K562 (cell line): ENCODE measurements at regions not wholly inside any gene's neighbourhood (a gene's known extent, or its start where the extent isn't known, plus 50 kb on each side); places are given as distances from the start of the nearest gene placed in this dataset.

Experiments used
- ATAC-seq: fragments of 200-7000 bp; cut with Tn5 transposase; 3 replicates; pipeline ENCODE4 v1.9.1; 2020; ENCODE audit warnings: moderate library complexity
- BruUV-seq: library from RNA; stranded (reverse); fragments of 400-500 nt; replicated peaks from 2 replicates; lab custom pipeline; 2021; lab: Mats Ljungman, UMichigan
- CTCF ChIA-PET: fragments of 300-600 bp; formaldehyde crosslinking; extraction: SDS; loops from one replicate; lab custom pipeline; 2021; ENCODE audit warnings: low intra/inter-chr PET ratio; lab: Yijun Ruan, JAX
- POLR2A ChIA-PET: fragments of 300-600, 350-650 bp; sonication (Branson Sonifier 250); formaldehyde crosslinking; extraction: SDS; loops from one replicate; lab custom pipeline; 2021; ENCODE audit warnings: antibody characterized with exemption, inconsistent platforms; lab: Yijun Ruan, JAX
- DNase-seq, 4 experiments: peaks; one replicate each; pipeline versions ENCODE4 v3.0.0 to v3.0.0-alpha.2; 2011 to 2018; ENCODE audit warnings: low spot score in 3 of 4, mixed read lengths in 3 of 4; ENCODE audit errors: extremely low read depth in 1 of 4
- FAIRE-seq: peaks from 2 replicates; lab custom pipeline; 2011; peaks lifted over from hg19 to GRCh38; lab: Jason Lieb, UNC
- H2AFZ ChIP-seq: 2 replicates; pipeline ENCODE4 v1.6.0; 2011; ENCODE audit warnings: low read depth, low read length, control low read depth, inconsistent platforms
- H3K27ac ChIP-seq: fragments of 200-600 bp; 3 replicates; pipeline ENCODE4 v1.8.0; 2011; ENCODE audit warnings: low read depth, mild to moderate bottlenecking, control low read depth, inconsistent platforms, low read length, moderate library complexity, mixed read lengths; ENCODE audit errors: extremely low read depth
- H3K27me3 ChIP-seq, 2 experiments: fragments of 300-600 bp in 1 of 2; 2 replicates in 1 of 2; 3 replicates in 1 of 2; pipeline versions ENCODE4 v1.6.0 to v1.8.0; 2011; ENCODE audit warnings: inconsistent platforms in 2 of 2, low read length in 2 of 2, mild to moderate bottlenecking in 1 of 2, mixed read lengths in 1 of 2, moderate library complexity in 1 of 2; ENCODE audit not compliant: control insufficient read depth in 2 of 2, insufficient read depth in 2 of 2
- H3K36me3 ChIP-seq: fragments of 300-600 bp; 3 replicates; pipeline ENCODE4 v1.8.0; 2011; ENCODE audit warnings: mild to moderate bottlenecking, low read length, inconsistent platforms; ENCODE audit not compliant: control insufficient read depth, insufficient read depth
- H3K4me1 ChIP-seq, 2 experiments: fragments of 200-600 bp in 1 of 2; replicated peaks in 1 of 2; 2 replicates in 1 of 2; 3 replicates in 1 of 2; pipeline versions ENCODE4 v1.5.1 to v1.8.0; 2011; ENCODE audit warnings: inconsistent platforms in 2 of 2, low read length in 2 of 2, mild to moderate bottlenecking in 1 of 2, mixed read lengths in 1 of 2, moderate library complexity in 1 of 2; ENCODE audit not compliant: control insufficient read depth in 2 of 2, insufficient read depth in 2 of 2
- H3K4me2 ChIP-seq: 2 replicates; pipeline ENCODE4 v1.6.1; 2011; ENCODE audit warnings: low read length, control low read depth, inconsistent platforms, mixed read lengths; ENCODE audit not compliant: insufficient read depth
- H3K4me3 ChIP-seq: fragments of 200-600 bp; sonication (generic), shearing (Covaris generic); 2 replicates; pipeline ENCODE4 v1.5.1; 2016; ENCODE audit warnings: control low read depth, inconsistent platforms
- H3K79me2 ChIP-seq: fragments of 200-600 bp; 3 replicates; pipeline ENCODE4 v1.8.0; 2011; ENCODE audit warnings: low read length, inconsistent platforms; ENCODE audit not compliant: control insufficient read depth, insufficient read depth
- H3K9ac ChIP-seq, 2 experiments: 2 replicates each; pipeline versions ENCODE4 v1.6.0 to v1.6.1; 2011; ENCODE audit warnings: low read depth in 2 of 2, low read length in 2 of 2, control low read depth in 1 of 2, inconsistent platforms in 1 of 2, mild to moderate bottlenecking in 1 of 2, mixed read lengths in 1 of 2; ENCODE audit not compliant: insufficient read depth in 1 of 2
- H3K9me1 ChIP-seq: one replicate; pipeline ENCODE4 v1.6.0; 2011; ENCODE audit warnings: inconsistent platforms, mild to moderate bottlenecking, low read length, moderate library complexity; ENCODE audit not compliant: control insufficient read depth, insufficient read depth
- H3K9me3 ChIP-seq: replicated peaks from 2 replicates; pipeline ENCODE4 v1.5.1; 2011; ENCODE audit warnings: low read depth, low read length, inconsistent platforms; ENCODE audit not compliant: control insufficient read depth, insufficient read depth
- H4K20me1 ChIP-seq: replicated peaks from 2 replicates; pipeline ENCODE4 v1.6.1; 2011; ENCODE audit warnings: low read length, inconsistent platforms, mixed read lengths; ENCODE audit not compliant: control insufficient read depth, insufficient read depth
- CBX5 ChIP-seq: IDR thresholded peaks from 2 replicates; pipeline ENCODE4 v1.6.1; 2014; ENCODE audit warnings: low read depth, borderline replicate concordance
- FOXJ2 ChIP-seq: fragments of 200-800 bp; sonication (Bioruptor generic); IDR thresholded peaks from 2 replicates; pipeline ENCODE4 v1.6.1; 2016; ENCODE audit warnings: missing genetic modification characterization, missing compliant biosample characterization
- HOXB6 ChIP-seq: fragments of 250-450 bp; sonication (Bioruptor Pico); IDR thresholded peaks from 2 replicates; pipeline ENCODE4 v1.5.1; 2022; ENCODE audit warnings: mild to moderate bottlenecking, borderline replicate concordance
- RFX1 ChIP-seq: fragments of 450-650 bp; IDR thresholded peaks from 2 replicates; pipeline ENCODE4 v1.6.1; 2016; ENCODE audit warnings: mild to moderate bottlenecking, moderate library complexity
- TEAD1 ChIP-seq, 2 experiments: fragments of 450-650 bp in 1 of 2; sonication (generic) in 1 of 2; formaldehyde crosslinking; IDR thresholded peaks; 2 replicates each; pipeline versions ENCODE4 v1.4.0 to v1.8.0; 2020 to 2022; ENCODE audit warnings: mild to moderate bottlenecking in 2 of 2, missing genetic modification reagents in 1 of 2
- ZNF668 ChIP-seq: fragments of 250-450 bp; sonication (Bioruptor Pico); IDR thresholded peaks from 2 replicates; pipeline ENCODE4 v1.8.0; 2022; ENCODE audit warnings: mild to moderate bottlenecking, inconsistent platforms
- ZNF780A ChIP-seq: fragments of 250-450 bp; sonication (Bioruptor Pico); IDR thresholded peaks from 2 replicates; pipeline ENCODE4 v1.5.0; 2021; ENCODE audit warnings: mild to moderate bottlenecking
- WGBS: fragments of 100-300 bp; shearing (Covaris generic); methylation state at CpG from one replicate; pipeline ENCODE4 v1.1.6; 2016; ENCODE audit warnings: low coverage, mixed read lengths; ENCODE audit not compliant: insufficient coverage; ENCODE audit errors: missing lambda C conversion rate; 5-methylcytosine and 5-hydroxymethylcytosine counted together
- in situ Hi-C: fragments of 300-500 bp; cut with MboI; formaldehyde crosslinking; loops from 4 replicates; pipeline ENCODE4 v1.15.0; 2018; ENCODE audit warnings: inconsistent platforms, mixed read lengths
- intact Hi-C: fragments of 100-400 bp; cut with micrococcal nuclease; formaldehyde crosslinking; loops from 2 replicates; pipeline ENCODE4 v1.14.2; 2022
- TF ChIP-seq, protein P1 (sequence below): fragments of 450-650 bp; IDR thresholded peaks from 2 replicates; pipeline ENCODE4 v1.6.1; 2016; ENCODE audit warnings: antibody characterized with exemption
- TF ChIP-seq, protein P2 (sequence below): fragments of 250-450 bp; sonication (Bioruptor Pico); IDR thresholded peaks from 2 replicates; pipeline ENCODE4 v1.8.0; 2021; ENCODE audit warnings: mild to moderate bottlenecking, moderate library complexity
- TF ChIP-seq, protein P3 (sequence below), 2 experiments: fragments of 450-650 bp in 1 of 2; sonication (generic) in 1 of 2; formaldehyde crosslinking in 1 of 2; IDR thresholded peaks in 1 of 2; conservative IDR thresholded peaks in 1 of 2; 2 replicates each; pipeline versions ENCODE4 v1.6.1 to v1.8.1; 2016 to 2023; ENCODE audit warnings: mild to moderate bottlenecking in 2 of 2, moderate library complexity in 2 of 2, inconsistent platforms in 1 of 2, missing genetic modification reagents in 1 of 2

- BruUV-seq: no TSS peak
- Histone ChIP-seq H3K27ac (no peak overlapping the region), H3K27me3 (no peaks in the 10 kb centered on the region), H4K20me1 (no peaks in the 10 kb centered on the region), H3K79me2 (no peaks in the 10 kb centered on the region), H3K9me1 (no peaks in the 10 kb centered on the region), H3K4me2 (no peak overlapping the region), H3K4me3 (no peak overlapping the region), H3K4me1 (no peaks in the 10 kb centered on the region), H3K9ac (no peak overlapping the region), H2AFZ (no peak overlapping the region), H3K36me3 (no peaks in the 10 kb centered on the region), H3K9me3 (0 out of 2 replicates have a peak, but pooled peaks cover 1% of the 10 kb centered on the region)
- no peak for DNase-seq
- ATAC-seq: no peak
- CTCF ChIA-PET: no interaction called here
- in situ Hi-C loops: no loop called here
- TF ChIP-seq RFX1 (no peak), TEAD1 (CRISPR knock-in tag; IDR thresholded peaks at IDR 0.05) (no peak), ZNF668 (no peak)
- WGBS: 0% methylated on average over 5 of the region's 5 CpGs
- intact Hi-C loops: no loop called here
- FAIRE-seq: no peak
- POLR2A ChIA-PET: no interaction called here
Observed at GRCh38 chr4:180363815-180364214, 1879.4 kb upstream of the TENM3 start.

DNA sequence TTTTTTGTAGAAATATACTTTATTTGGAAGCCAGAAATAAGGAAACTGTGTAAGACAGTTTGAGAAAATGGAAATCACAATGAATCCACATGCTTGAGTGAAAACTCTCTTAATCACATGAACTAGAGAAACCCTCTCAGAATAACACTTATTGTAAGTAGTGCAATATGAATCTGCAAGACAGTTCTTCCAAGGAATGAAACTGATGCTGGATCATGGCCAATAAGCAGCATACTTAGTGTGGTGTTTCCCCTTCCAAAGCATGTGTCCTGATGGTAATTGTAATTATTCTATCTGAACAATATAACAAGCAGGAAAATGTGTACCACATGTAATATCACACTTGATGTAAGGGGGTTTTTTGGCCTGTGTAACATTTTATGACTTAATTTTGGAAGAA lies 1870.5 kb upstream of the TENM3 start:
- TF ChIP-seq, protein P1, sequence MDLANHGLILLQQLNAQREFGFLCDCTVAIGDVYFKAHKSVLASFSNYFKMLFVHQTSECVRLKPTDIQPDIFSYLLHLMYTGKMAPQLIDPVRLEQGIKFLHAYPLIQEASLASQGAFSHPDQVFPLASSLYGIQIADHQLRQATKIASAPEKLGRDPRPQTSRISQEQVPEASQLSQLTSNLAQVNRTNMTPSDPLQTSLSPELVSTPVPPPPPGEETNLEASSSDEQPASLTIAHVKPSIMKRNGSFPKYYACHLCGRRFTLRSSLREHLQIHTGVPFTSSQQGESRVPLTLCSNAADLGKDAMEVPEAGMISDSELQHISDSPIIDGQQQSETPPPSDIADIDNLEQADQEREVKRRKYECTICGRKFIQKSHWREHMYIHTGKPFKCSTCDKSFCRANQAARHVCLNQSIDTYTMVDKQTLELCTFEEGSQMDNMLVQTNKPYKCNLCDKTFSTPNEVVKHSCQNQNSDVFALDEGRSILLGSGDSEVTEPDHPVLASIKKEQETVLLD: no peak
- TF ChIP-seq, protein P2, sequence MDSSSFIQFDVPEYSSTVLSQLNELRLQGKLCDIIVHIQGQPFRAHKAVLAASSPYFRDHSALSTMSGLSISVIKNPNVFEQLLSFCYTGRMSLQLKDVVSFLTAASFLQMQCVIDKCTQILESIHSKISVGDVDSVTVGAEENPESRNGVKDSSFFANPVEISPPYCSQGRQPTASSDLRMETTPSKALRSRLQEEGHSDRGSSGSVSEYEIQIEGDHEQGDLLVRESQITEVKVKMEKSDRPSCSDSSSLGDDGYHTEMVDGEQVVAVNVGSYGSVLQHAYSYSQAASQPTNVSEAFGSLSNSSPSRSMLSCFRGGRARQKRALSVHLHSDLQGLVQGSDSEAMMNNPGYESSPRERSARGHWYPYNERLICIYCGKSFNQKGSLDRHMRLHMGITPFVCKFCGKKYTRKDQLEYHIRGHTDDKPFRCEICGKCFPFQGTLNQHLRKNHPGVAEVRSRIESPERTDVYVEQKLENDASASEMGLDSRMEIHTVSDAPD (CRISPR knock-in tag): no peak
- TF ChIP-seq, protein P3, sequence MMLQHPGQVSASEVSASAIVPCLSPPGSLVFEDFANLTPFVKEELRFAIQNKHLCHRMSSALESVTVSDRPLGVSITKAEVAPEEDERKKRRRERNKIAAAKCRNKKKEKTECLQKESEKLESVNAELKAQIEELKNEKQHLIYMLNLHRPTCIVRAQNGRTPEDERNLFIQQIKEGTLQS (IDR thresholded peaks at IDR 0.05): no peak
- TF ChIP-seq, protein P3 (CRISPR knock-in tag; conservative IDR thresholded peaks at IDR 0.05): no peak
- no peak for TF ChIP-seq CBX5
- no peak for TF ChIP-seq HOXB6 (CRISPR knock-in tag)
- TF ChIP-seq ZNF780A (CRISPR knock-in tag): no peak
- TF ChIP-seq FOXJ2 (tag): no peak
- no peak overlapping the region for H3K4me3 ChIP-seq
- H3K79me2 ChIP-seq: no peaks in the 10 kb centered on the region
- POLR2A ChIA-PET: no interaction called here
- H4K20me1 ChIP-seq: no peaks in the 10 kb centered on the region
- CTCF ChIA-PET: no interaction called here
- ATAC-seq (no peak), FAIRE-seq (no peak), DNase-seq (no peak)
- no peaks in the 10 kb centered on the region for H3K36me3 ChIP-seq
- no peaks in the 10 kb centered on the region for H3K9me1 ChIP-seq
- H3K27ac ChIP-seq: no peak overlapping the region
- no peak overlapping the region for H3K9ac ChIP-seq
- H3K9me3 ChIP-seq: no peaks in the 10 kb centered on the region
- H2AFZ ChIP-seq: no peak overlapping the region
- BruUV-seq: no TSS peak
- H3K4me1 ChIP-seq: no peaks in the 10 kb centered on the region
- intact Hi-C loops: no loop called here
- H3K27me3 ChIP-seq: no peaks in the 10 kb centered on the region
- no peak overlapping the region for H3K4me2 ChIP-seq
- in situ Hi-C loops: no loop called here
